ENCODE measurements at regions not wholly inside any gene's neighbourhood (a gene's known extent, or its start where the extent isn't known, plus 50 kb on each side); places are given as distances from the start of the nearest gene placed in this dataset.

DNA sequence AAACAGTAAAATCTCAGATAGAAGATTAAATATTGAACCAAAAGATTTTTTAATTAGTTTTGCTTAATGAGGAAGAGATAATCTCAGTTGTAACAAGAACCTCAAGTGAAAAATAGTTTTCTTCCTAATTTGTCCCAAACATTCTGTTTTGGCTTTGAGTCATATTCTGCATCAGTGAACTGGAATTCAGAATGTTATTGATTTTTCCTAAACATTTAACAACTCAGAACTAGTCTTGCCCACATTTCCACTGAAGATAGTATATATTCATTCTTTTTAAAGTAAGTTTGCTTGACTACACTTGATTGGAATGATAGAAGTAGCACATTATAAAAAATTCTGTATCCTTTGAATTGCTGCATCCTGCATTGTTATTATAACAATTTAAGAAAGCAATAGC, 85.7 kb upstream of the UGP2 start:
- no peaks in the 10 kb centered on the region for H3K27me3 ChIP-seq (replicated peaks in 1 of 4; ENCODE audit: control extremely low read depth in 1 of 4, control insufficient read depth in 3 of 4, insufficient read depth in 4 of 4, low read length in 3 of 4)
- H3K9ac ChIP-seq (ENCODE audit: low read length), result no peak overlapping the region
- TF ChIP-seq, protein P1, sequence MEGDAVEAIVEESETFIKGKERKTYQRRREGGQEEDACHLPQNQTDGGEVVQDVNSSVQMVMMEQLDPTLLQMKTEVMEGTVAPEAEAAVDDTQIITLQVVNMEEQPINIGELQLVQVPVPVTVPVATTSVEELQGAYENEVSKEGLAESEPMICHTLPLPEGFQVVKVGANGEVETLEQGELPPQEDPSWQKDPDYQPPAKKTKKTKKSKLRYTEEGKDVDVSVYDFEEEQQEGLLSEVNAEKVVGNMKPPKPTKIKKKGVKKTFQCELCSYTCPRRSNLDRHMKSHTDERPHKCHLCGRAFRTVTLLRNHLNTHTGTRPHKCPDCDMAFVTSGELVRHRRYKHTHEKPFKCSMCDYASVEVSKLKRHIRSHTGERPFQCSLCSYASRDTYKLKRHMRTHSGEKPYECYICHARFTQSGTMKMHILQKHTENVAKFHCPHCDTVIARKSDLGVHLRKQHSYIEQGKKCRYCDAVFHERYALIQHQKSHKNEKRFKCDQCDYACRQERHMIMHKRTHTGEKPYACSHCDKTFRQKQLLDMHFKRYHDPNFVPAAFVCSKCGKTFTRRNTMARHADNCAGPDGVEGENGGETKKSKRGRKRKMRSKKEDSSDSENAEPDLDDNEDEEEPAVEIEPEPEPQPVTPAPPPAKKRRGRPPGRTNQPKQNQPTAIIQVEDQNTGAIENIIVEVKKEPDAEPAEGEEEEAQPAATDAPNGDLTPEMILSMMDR (IDR thresholded peaks at IDR 0.05), result no peak
- no peak for TF ChIP-seq EZH2 (IDR thresholded peaks at IDR 0.05; ENCODE audit: borderline replicate concordance, insufficient read depth, low read depth, low read length, poor library complexity, severe bottlenecking)
- H2AFZ ChIP-seq (ENCODE audit: insufficient read depth, low read depth, low read length, poor library complexity, severe bottlenecking), result no peak overlapping the region
- H3K9me3 ChIP-seq (ENCODE audit: control extremely low read depth in 1 of 3, control insufficient read depth in 2 of 3, insufficient read depth in 1 of 3, low read length in 2 of 3), result no peaks in the 10 kb centered on the region
- Mint-ChIP-seq H3K9me3 (ENCODE audit: insufficient read depth) (no peaks in the 10 kb centered on the region), H3K4me3 (no peak overlapping the region), H3K27ac (no peak overlapping the region), H3K27me3 (peaks cover 10% of the 10 kb centered on the region), H3K4me1 (peaks cover 3% of the 10 kb centered on the region)
- ATAC-seq (ENCODE audit: low read depth) (no peak), DNase-seq (no peak)
- no peak overlapping the region for H3K27ac ChIP-seq (ENCODE audit: low read length in 2 of 2)
- H3K36me3 ChIP-seq (replicated peaks in 1 of 2; ENCODE audit: control extremely low read depth in 1 of 2, control insufficient read depth in 1 of 2, extremely low read depth in 1 of 2, insufficient read depth in 2 of 2, low read length in 1 of 2), result no peaks in the 10 kb centered on the region
- ChIA-PET POLR2A (no interaction called here), CTCF (no interaction called here)
- no peak overlapping the region for H3K4me2 ChIP-seq (replicated peaks; ENCODE audit: low read depth, low read length, poor library complexity, severe bottlenecking)
- no peak overlapping the region for H3K4me3 ChIP-seq (ENCODE audit: control extremely low read depth in 1 of 5, extremely low read depth in 1 of 5, insufficient read depth in 1 of 5, low read depth in 2 of 5, low read length in 4 of 5)
- H3K79me2 ChIP-seq (ENCODE audit: control insufficient read depth, insufficient read depth, low read length), result no peaks in the 10 kb centered on the region
- H4K20me1 ChIP-seq (ENCODE audit: control insufficient read depth, insufficient read depth, low read length, poor library complexity, severe bottlenecking), result no peaks in the 10 kb centered on the region
- intact Hi-C loops (cut with micrococcal nuclease), result no loop called here
- H3K4me1 ChIP-seq (ENCODE audit: control insufficient read depth in 2 of 2, insufficient read depth in 2 of 2, low read length in 2 of 2), result no peaks in the 10 kb centered on the region

DNA sequence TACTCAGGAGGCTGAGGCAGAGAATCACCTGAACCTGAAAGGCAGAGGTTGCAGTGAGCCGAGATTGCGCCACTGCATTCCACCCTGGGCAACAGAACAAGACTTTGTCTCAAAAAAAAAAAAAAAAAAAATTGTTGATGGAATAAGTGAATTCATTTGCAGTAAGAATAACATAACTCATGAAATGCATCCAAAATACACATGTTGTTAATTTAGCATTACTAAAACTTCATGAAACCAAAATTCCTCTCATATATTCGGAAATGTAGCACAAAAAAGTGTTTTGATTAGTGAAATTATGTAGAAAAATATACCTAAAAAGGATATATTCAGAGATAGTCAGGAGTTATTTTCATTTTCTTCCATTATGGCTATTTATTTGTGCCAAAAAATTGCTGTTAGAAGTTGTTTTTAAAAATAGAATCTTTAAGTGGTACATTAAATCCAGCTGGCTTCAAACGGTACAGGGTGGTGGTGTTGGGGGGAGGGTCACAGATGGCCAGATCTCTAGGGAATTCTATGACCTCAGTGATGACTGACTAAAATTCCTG, 78.2 kb upstream of the UGP2 start:
- Histone ChIP-seq H3K27ac (ENCODE audit: low read length in 2 of 2) (no peak overlapping the region), H3K36me3 (replicated peaks in 1 of 2; ENCODE audit: control extremely low read depth in 1 of 2, control insufficient read depth in 1 of 2, extremely low read depth in 1 of 2, insufficient read depth in 2 of 2, low read length in 1 of 2) (no peaks in the 10 kb centered on the region), H3K79me2 (ENCODE audit: control insufficient read depth, insufficient read depth, low read length) (no peaks in the 10 kb centered on the region), H3K9ac (ENCODE audit: low read length) (no peak overlapping the region), H3K4me1 (ENCODE audit: control insufficient read depth in 2 of 2, insufficient read depth in 2 of 2, low read length in 2 of 2) (no peaks in the 10 kb centered on the region), H4K20me1 (ENCODE audit: control insufficient read depth, insufficient read depth, low read length, poor library complexity, severe bottlenecking) (no peaks in the 10 kb centered on the region), H3K9me3 (ENCODE audit: control extremely low read depth in 1 of 3, control insufficient read depth in 2 of 3, insufficient read depth in 1 of 3, low read length in 2 of 3) (peaks cover 0 to 4% (median 0%) of the 10 kb centered on the region in 3 donors), H2AFZ (ENCODE audit: insufficient read depth, low read depth, low read length, poor library complexity, severe bottlenecking) (no peak overlapping the region), H3K4me2 (replicated peaks; ENCODE audit: low read depth, low read length, poor library complexity, severe bottlenecking) (no peak overlapping the region), H3K4me3 (ENCODE audit: control extremely low read depth in 1 of 5, extremely low read depth in 1 of 5, insufficient read depth in 1 of 5, low read depth in 2 of 5, low read length in 4 of 5) (no peak overlapping the region), H3K27me3 (replicated peaks in 1 of 4; ENCODE audit: control extremely low read depth in 1 of 4, control insufficient read depth in 3 of 4, insufficient read depth in 4 of 4, low read length in 3 of 4) (no peaks in the 10 kb centered on the region)
- no peak overlapping the region for H3K4me3 Mint-ChIP-seq
- CTCF ChIA-PET, result interaction anchor here (1.5 kb wide), 1 partner anchor 98 kb away, joined by 3 read pairs; no protein-coding TSS in a partner anchor
- H3K27me3 Mint-ChIP-seq, result peaks cover 9% of the 10 kb centered on the region
- no peak for TF ChIP-seq EZH2 (IDR thresholded peaks at IDR 0.05; ENCODE audit: borderline replicate concordance, insufficient read depth, low read depth, low read length, poor library complexity, severe bottlenecking)
- TF ChIP-seq, protein P1 (IDR thresholded peaks at IDR 0.05), result no peak
- DNase-seq, result no peak
- H3K27ac Mint-ChIP-seq, result no peak overlapping the region
- H3K4me1 Mint-ChIP-seq, result no peaks in the 10 kb centered on the region
- no peaks in the 10 kb centered on the region for H3K9me3 Mint-ChIP-seq (ENCODE audit: insufficient read depth)
- ATAC-seq (ENCODE audit: low read depth), result no peak
- intact Hi-C loops (cut with micrococcal nuclease), result no loop called here
- 61% methylated on average over 3 of the region's 4 CpGs for WGBS (ENCODE audit: insufficient coverage)
- POLR2A ChIA-PET, result no interaction called here

Measured in B cell (primary cell).